HG03457 (cell line): ENCODE measurements at regions not wholly inside any gene's neighbourhood (a gene's known extent, or its start where the extent isn't known, plus 50 kb on each side); places are given as distances from the start of the nearest gene placed in this dataset.
"Not testable (repeated sequence)": the region's sequence is repeated elsewhere in the genome, so short reads cannot be mapped to it uniquely, and the experiment has no call there.

ENCODE experiments used
- ATAC-seq: cut with Tn5 transposase; IDR thresholded peaks from one replicate; pipeline ENCODE4 v1.9.1; 2021; ENCODE audit warnings: moderate number of reproducible peaks; ENCODE audit not compliant: unreplicated experiment

GRCh38 chr6:134791243-134791843, 158.6 kb downstream of the ALDH8A1 start:
- ATAC-seq: not testable (repeated sequence)

- ATAC-seq: no peak
Observed at GRCh38 chr6:134787261-134787877, 162.5 kb downstream of the ALDH8A1 start.

- ATAC-seq: no peak
Observed at GRCh38 chr6:134784336-134784735, 165.6 kb downstream of the ALDH8A1 start.

- no peak for ATAC-seq
Observed at GRCh38 chr6:134778431-134778830, 171.5 kb downstream of the ALDH8A1 start.

- ATAC-seq: no peak
Observed at GRCh38 chr6:134774201-134774638, 175.7 kb downstream of the ALDH8A1 start.

GRCh38 chr6:134772671-134773360, 177.1 kb downstream of the ALDH8A1 start:
- ATAC-seq: no peak

GRCh38 chr6:134768931-134769330, 181.0 kb downstream of the ALDH8A1 start:
- no peak for ATAC-seq

- ATAC-seq: no peak
Observed at GRCh38 chr6:134766497-134766896, 183.4 kb downstream of the ALDH8A1 start.

GRCh38 chr6:134764741-134765140, 185.2 kb downstream of the ALDH8A1 start:
- ATAC-seq: no peak

- ATAC-seq: not testable (repeated sequence)
Observed at GRCh38 chr6:134763575-134763974, 186.3 kb downstream of the ALDH8A1 start.

GRCh38 chr6:134758621-134759020, 191.3 kb downstream of the ALDH8A1 start:
- ATAC-seq: no peak

GRCh38 chr6:134757911-134758361, 192.0 kb downstream of the ALDH8A1 start:
- no peak for ATAC-seq

- no peak for ATAC-seq
Observed at GRCh38 chr6:134756374-134757025, 193.4 kb downstream of the ALDH8A1 start.

GRCh38 chr6:134754013-134754690, 195.7 kb downstream of the ALDH8A1 start:
- no peak for ATAC-seq

- no peak for ATAC-seq
Observed at GRCh38 chr6:134753001-134753400, 196.9 kb downstream of the ALDH8A1 start.

- no peak for ATAC-seq
Observed at GRCh38 chr6:134752445-134752844, 197.5 kb downstream of the ALDH8A1 start.

- ATAC-seq: no peak
Observed at GRCh38 chr6:134750669-134751068, 199.2 kb downstream of the ALDH8A1 start.

GRCh38 chr6:134748484-134748883, 201.4 kb downstream of the ALDH8A1 start:
- ATAC-seq: no peak

- ATAC-seq: not testable (repeated sequence)
Observed at GRCh38 chr6:134747197-134747596, 202.7 kb downstream of the ALDH8A1 start.

- no peak for ATAC-seq
Observed at GRCh38 chr6:134746140-134746539, 203.8 kb downstream of the ALDH8A1 start.

GRCh38 chr6:134745192-134745591, 204.7 kb downstream of the ALDH8A1 start:
- not testable (repeated sequence) for ATAC-seq
